NCI-H2196 (cell line): ENCODE measurements at regions not wholly inside any gene's neighbourhood (a gene's known extent, or its start where the extent isn't known, plus 50 kb on each side); places are given as distances from the start of the nearest gene placed in this dataset.
"Not testable (repeated sequence)": the region's sequence is repeated elsewhere in the genome, so short reads cannot be mapped to it uniquely, and the experiment has no call there.

Source experiments
- DNase-seq: peaks from one replicate; lab custom pipeline; 2025; ENCODE audit not compliant: unreplicated experiment; lab: John Stamatoyannopoulos, UW

- no peak for DNase-seq
Measured at GRCh38 chr13:88675347-88675996, 1004.3 kb downstream of the SLITRK5 start.

- no peak for DNase-seq
Measured at GRCh38 chr13:88676016-88676415, 1004.8 kb downstream of the SLITRK5 start.

DNA sequence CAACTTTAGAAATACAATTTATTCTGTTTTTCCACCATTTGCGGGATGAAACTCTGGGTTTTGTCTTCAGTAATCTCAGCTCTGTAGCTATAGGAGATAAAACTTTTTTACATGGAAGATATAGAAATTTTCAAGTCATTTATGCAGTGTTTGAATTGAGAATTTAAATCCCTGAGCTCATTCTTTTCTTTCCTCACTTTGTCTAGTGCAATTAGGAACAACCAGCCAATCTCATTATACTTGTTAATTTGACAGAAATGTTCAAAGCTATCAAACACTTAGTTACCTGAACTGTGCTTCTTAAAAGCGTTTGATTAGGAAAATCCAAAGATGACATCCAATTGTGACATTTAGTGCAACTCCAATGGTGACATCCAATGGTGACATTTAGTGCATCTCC is 1014.3 kb downstream of the SLITRK5 start:
- no peak for DNase-seq

DNA sequence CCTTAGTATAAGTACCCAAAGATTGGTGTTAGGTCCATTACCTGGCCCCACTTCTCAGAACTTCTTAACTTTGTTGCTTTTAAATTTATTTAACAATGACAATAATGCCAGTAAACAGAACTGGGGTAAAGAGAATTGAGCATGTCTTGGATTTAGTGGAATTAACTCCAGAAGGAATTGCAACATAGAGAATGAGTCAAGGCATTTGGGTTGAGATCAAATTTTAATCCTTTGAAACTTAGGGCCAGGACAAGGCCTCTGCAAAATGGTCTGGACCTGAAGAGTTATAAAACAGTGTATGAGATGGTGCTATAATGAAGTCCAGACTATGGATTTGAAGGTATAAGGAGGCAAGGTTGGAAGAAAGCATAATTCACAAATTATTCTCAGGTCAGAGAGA is 1030.4 kb downstream of the SLITRK5 start:
- no peak for DNase-seq

DNA sequence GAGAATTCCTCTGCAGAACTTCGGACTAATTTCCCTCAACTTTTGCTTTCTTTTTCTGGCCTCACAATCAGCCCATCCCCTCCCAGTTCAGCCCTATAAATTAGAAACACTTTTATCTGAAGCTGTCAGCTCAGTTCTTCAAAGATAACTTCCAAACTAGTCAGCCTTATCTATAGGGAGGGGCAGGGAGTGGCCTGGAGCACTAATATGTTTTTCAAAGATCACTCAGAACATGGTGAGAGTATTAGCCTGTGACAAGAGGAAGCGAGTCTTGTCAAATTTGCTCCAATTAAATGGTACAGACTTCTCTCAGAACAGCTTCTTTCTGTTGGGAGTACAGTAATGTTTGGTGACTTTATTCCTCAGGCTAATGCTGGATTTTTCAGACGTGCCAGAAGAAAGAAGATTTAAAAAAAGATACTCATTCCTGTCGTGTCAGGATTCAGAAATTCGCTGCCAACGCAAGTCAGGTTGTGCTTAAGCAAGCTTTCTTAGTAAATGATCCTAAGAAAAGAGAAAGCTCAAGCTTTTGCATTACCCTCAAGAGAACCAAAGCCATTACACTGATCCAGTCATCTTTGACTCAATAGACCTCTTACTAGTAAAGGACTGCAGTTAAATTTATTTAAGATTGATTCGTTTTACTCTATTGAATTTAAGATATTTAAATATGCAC is 1033.6 kb downstream of the SLITRK5 start:
- no peak for DNase-seq

DNA sequence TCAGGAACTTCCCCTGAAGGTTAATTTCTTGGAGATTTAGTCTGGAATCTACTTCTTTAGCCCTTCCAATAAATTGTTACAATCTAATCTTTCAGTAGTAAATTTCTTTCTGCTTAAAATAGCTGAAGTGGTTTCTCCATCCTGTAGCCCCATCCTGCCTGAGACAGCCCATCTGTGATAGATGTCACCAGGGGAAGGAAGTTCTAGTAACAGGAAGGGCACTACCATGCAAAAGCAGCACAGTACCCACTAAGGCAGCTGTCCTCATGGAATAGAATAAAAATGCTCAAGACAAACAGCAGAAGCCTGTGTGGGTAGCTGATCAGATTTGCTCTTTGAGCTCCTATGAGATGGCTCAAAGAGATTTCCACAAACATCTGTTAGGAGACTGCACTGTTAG is 1036.5 kb downstream of the SLITRK5 start:
- no peak for DNase-seq

GRCh38 chr13:88717946-88718345 is 1046.8 kb downstream of the SLITRK5 start:
- DNase-seq = no peak

DNA sequence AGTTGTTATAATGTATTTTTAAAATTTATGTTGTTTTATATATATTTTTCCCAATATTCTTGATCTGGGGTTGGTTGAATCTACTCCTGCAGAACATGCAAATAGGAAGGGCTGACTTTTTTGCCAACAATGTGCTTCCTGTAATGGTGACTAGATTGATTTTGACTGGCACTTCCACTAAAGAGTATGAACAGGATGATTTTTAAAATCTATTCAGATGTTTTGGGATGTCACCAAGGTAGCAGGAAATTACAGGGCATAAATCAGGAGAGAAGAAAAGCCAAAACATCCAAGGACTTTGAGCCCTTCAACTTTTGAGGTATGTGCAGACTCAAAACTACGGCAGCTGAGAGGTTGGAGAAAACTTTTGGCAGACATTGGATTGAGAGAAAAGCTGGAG is 1047.6 kb downstream of the SLITRK5 start:
- DNase-seq = no peak

DNA sequence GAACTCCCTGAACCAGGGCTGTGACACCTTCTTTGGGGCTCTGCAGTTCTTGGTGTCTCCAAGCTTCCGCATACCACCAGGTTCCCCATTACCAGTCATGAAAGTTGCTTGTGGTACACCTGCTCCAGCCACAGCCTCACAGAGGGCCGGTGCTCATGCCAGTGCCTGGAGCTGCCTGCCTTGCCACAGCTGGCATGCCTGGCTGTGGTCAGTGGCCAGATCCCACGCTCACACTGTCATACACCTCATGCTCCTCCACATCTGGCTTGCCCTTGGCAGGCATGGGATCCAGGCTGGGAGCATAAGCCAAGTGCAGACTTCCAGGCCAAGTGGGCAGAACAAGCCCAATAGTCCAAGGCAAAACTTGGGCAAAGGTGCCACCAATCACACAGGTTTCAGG is 1054.9 kb downstream of the SLITRK5 start:
- DNase-seq = no peak

DNA sequence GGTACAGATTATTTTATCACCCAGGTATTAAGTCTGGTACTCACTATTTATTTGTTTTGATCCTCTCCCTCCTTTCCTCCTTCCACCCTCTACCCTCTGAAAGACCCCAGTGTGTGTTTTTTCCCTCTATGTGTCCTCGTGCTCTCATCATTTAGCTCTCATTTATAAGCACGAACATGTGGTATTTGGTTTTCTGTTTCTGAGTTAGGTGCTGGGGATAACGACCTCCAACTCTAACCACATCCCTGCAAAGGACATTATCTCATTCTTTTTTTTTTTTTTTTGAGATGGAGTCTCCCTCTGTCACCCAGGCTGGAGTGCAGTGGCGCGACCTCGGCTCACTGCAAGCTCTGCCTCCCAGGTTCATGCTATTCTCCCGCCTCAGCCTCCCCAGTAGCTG is 1056.1 kb downstream of the SLITRK5 start:
- DNase-seq = not testable (repeated sequence)

DNA sequence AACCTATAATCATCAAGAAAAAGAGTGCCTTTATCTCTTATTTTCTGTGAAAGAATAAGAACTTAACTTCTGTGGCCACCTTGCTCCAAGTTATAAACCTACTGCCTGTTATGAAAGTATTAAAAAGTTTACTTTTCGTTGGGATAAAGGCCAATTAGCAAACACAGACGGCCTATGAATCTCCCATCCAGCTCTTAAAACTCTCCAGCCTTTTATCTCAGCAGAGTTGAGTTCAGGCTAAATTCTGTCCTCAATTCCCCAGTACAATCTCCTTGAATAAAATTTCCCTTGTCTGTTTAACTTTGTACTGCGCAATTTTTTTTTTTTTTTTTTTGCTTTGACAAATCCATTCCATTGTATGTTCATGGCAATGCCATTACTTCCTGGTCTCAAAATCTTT is 1058.4 kb downstream of the SLITRK5 start:
- no peak for DNase-seq

- no peak for DNase-seq
Measured at GRCh38 chr13:88736026-88736425, 1064.9 kb downstream of the SLITRK5 start.

DNA sequence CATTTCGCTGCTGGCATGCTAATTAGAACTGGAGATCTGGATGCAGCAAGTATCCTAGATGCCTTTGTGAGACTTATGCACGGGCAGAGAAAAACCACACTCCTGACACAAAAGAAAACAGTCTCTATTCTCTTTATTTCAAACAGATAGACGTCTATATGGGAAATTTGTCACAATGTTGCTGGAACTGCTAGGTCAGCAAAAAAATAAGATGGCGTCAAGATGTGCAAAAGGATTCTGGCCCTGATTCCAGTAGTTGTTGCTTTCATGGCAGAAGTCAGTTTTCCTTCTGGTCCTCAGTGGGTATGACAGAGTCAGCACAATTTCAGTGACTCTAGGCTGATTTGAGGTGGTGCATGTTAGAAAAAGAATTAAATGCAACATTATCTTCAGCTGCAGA is 1068.0 kb downstream of the SLITRK5 start:
- DNase-seq = no peak

GRCh38 chr13:88744289-88744688 is 1073.1 kb downstream of the SLITRK5 start:
- no peak for DNase-seq

GRCh38 chr13:88745011-88745410 is 1073.8 kb downstream of the SLITRK5 start:
- DNase-seq = no peak

DNA sequence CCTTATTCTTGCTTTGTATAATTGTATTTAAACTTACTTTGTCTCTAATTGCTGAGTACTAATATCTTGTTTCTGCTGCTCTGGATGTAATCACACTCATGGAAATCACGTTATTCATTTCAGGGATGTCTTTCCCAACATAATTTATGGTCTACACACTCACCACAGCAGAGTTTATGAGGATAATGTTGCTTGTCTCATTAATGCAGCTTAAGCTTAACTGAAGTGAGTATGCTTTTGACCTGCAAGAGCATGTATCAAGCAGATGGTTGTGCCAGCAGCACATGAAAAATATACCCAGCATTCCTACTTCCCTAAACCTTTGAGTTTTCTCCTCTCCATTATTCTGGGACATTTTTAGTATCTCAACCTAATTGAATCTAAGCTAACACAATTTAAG is 1080.9 kb downstream of the SLITRK5 start:
- DNase-seq = no peak

DNA sequence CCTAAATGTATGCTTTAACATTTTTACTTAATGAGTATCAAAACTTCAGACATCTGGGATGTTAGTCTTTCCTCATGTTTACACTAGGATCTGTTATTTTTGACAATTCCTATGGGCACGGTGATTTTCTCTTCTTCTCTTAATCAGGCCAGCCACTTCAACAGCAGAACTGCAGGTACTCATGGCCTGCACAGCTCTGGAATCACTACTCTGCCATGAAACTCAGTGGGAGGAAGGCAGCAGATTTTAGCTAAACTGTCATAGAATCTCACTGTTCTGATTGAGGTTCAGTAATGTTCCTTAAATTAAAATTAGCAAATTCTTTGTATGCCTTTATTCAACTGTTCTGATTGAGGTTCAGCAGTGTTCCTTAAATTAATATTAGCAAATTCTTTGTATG is 1083.0 kb downstream of the SLITRK5 start:
- no peak for DNase-seq

GRCh38 chr13:88761145-88761544 is 1090.0 kb downstream of the SLITRK5 start:
- DNase-seq = no peak

- no peak for DNase-seq
Measured at GRCh38 chr13:88764103-88764502, 1092.9 kb downstream of the SLITRK5 start.

- DNase-seq = no peak
Measured at GRCh38 chr13:88800505-88800904, 1129.3 kb downstream of the SLITRK5 start.

GRCh38 chr13:88801361-88801760 is 1130.2 kb downstream of the SLITRK5 start:
- no peak for DNase-seq

- DNase-seq = no peak
Measured at GRCh38 chr13:88802886-88803285, 1131.7 kb downstream of the SLITRK5 start.

DNA sequence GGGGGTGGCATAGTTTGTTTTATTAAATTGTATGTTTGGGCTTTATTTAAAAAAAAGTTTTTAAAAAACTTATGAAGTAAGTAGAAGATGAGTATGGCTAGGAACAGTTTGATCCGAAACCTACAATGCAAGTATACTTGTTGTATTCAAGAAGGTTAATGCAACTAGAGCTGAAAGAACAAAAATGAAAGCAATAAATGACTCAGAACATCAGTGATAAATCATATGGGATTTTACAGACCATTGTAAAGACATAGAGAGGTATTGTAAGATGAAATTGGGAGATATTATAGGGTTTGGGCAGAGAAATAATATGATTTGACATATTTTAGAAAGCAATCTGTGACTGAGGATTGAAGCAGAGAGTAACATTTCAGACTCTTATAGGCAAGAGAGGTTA is 1135.3 kb downstream of the SLITRK5 start:
- DNase-seq = no peak
